WTC11 (cell line): ENCODE measurements at regions not wholly inside any gene's neighbourhood (a gene's known extent, or its start where the extent isn't known, plus 50 kb on each side); places are given as distances from the start of the nearest gene placed in this dataset.

Source experiments
- ATAC-seq: fragments of 200-7000 bp; cut with Tn5 transposase; 2 replicates; pipeline ENCODE4 v1.10.0; 2021; ENCODE audit warnings: mild to moderate bottlenecking, moderate library complexity
- CTCF ChIA-PET: fragments of 300-600 bp; sonication (Branson Sonifier 250); formaldehyde crosslinking; loops from one replicate; lab custom pipeline; 2021; ENCODE audit warnings: antibody characterized with exemption; lab: Charles Lee
- POLR2A ChIA-PET: fragments of 350-600 bp; sonication (Branson Sonifier 250); formaldehyde crosslinking; loops from one replicate; lab custom pipeline; 2021; ENCODE audit warnings: antibody characterized with exemption; lab: Charles Lee
- DNase-seq: peaks from one replicate; pipeline ENCODE4 v3.0.0; 2021; ENCODE audit warnings: low spot score
- H3K27ac Mint-ChIP-seq: 2 replicates; pipeline ENCODE4 v1.8.0; 2021; ENCODE audit warnings: mixed read lengths
- H3K27me3 Mint-ChIP-seq: 2 replicates; pipeline ENCODE4 v1.8.0; 2021; ENCODE audit warnings: low read depth, mild to moderate bottlenecking, moderate library complexity, mixed read lengths
- H3K36me3 Mint-ChIP-seq: 2 replicates; pipeline ENCODE4 v1.8.0; 2021; ENCODE audit warnings: mixed read lengths
- H3K4me1 Mint-ChIP-seq: 2 replicates; pipeline ENCODE4 v1.8.0; 2022; ENCODE audit warnings: mixed read lengths
- H3K4me3 Mint-ChIP-seq: 2 replicates; pipeline ENCODE4 v1.8.0; 2021; ENCODE audit warnings: mild to moderate bottlenecking, moderate library complexity, mixed read lengths
- H3K9me3 Mint-ChIP-seq: 2 replicates; pipeline ENCODE4 v1.8.0; 2021; ENCODE audit warnings: mixed read lengths
- CREB1 ChIP-seq: sonication (generic); formaldehyde crosslinking; IDR thresholded peaks from 2 replicates; pipeline ENCODE4 v1.8.0; 2023; ENCODE audit warnings: mild to moderate bottlenecking, missing genetic modification reagents
- ESRRA ChIP-seq: sonication (generic); formaldehyde crosslinking; IDR thresholded peaks from 2 replicates; pipeline ENCODE4 v1.8.1; 2022; ENCODE audit warnings: mild to moderate bottlenecking, missing genetic modification reagents, borderline replicate concordance
- FOXJ3 ChIP-seq: sonication (generic); formaldehyde crosslinking; IDR thresholded peaks from 2 replicates; pipeline ENCODE4 v1.9.0; 2021; ENCODE audit warnings: missing genetic modification reagents, mild to moderate bottlenecking, borderline replicate concordance
- GRHL2 ChIP-seq: fragments of 250-450 bp; sonication (Bioruptor Pico); IDR thresholded peaks from 2 replicates; pipeline ENCODE4 v1.8.0; 2022; ENCODE audit warnings: mild to moderate bottlenecking, moderate library complexity; ENCODE audit not compliant: insufficient replicate concordance, severe bottlenecking
- HMGA2 ChIP-seq: fragments of 250-450 bp; sonication (Bioruptor Pico); IDR thresholded peaks from 2 replicates; pipeline ENCODE4 v1.4.0; 2021; ENCODE audit warnings: mild to moderate bottlenecking, moderate library complexity
- JUN ChIP-seq: sonication (generic); formaldehyde crosslinking; IDR thresholded peaks from 2 replicates; pipeline ENCODE4 v1.8.0; 2023; ENCODE audit warnings: mild to moderate bottlenecking, missing genetic modification reagents
- NR1H2 ChIP-seq: sonication (generic); formaldehyde crosslinking; IDR thresholded peaks from 2 replicates; pipeline ENCODE4 v1.9.0; 2021; ENCODE audit warnings: mild to moderate bottlenecking, moderate library complexity, missing genetic modification reagents
- NR2C2 ChIP-seq: sonication (generic); formaldehyde crosslinking; IDR thresholded peaks from 2 replicates; pipeline ENCODE4 v1.8.0; 2022; ENCODE audit warnings: mild to moderate bottlenecking, missing genetic modification reagents
- OVOL2 ChIP-seq: fragments of 250-450 bp; sonication (Bioruptor Pico); IDR thresholded peaks from 2 replicates; pipeline ENCODE4 v1.9.0; 2021; ENCODE audit warnings: mild to moderate bottlenecking, borderline replicate concordance
- SOX15 ChIP-seq: fragments of 250-450 bp; sonication (Bioruptor Pico); IDR thresholded peaks from 2 replicates; pipeline ENCODE4 v1.9.0; 2021; ENCODE audit warnings: mild to moderate bottlenecking
- SP1 ChIP-seq: sonication (generic); formaldehyde crosslinking; conservative IDR thresholded peaks from 2 replicates; pipeline ENCODE4 v1.8.1; 2022; ENCODE audit warnings: missing genetic modification reagents
- ZNF671 ChIP-seq: fragments of 250-450 bp; sonication (Bioruptor Pico); IDR thresholded peaks from 2 replicates; pipeline ENCODE4 v1.8.0; 2021; ENCODE audit warnings: mild to moderate bottlenecking
- TF ChIP-seq, protein P1 (sequence below): sonication (generic); formaldehyde crosslinking; IDR thresholded peaks from 2 replicates; pipeline ENCODE4 v1.8.0; 2023; ENCODE audit warnings: missing genetic modification reagents, mild to moderate bottlenecking, borderline replicate concordance
- TF ChIP-seq, protein P2 (sequence below): sonication (generic); formaldehyde crosslinking; IDR thresholded peaks from 2 replicates; pipeline ENCODE4 v1.8.1; 2023; ENCODE audit warnings: mild to moderate bottlenecking, missing genetic modification reagents, borderline replicate concordance
- TF ChIP-seq, protein P3 (sequence below): sonication (generic); formaldehyde crosslinking; IDR thresholded peaks from 2 replicates; pipeline ENCODE4 v1.8.1; 2022; ENCODE audit warnings: low read depth, mild to moderate bottlenecking, moderate library complexity, missing genetic modification reagents, borderline replicate concordance

DNA sequence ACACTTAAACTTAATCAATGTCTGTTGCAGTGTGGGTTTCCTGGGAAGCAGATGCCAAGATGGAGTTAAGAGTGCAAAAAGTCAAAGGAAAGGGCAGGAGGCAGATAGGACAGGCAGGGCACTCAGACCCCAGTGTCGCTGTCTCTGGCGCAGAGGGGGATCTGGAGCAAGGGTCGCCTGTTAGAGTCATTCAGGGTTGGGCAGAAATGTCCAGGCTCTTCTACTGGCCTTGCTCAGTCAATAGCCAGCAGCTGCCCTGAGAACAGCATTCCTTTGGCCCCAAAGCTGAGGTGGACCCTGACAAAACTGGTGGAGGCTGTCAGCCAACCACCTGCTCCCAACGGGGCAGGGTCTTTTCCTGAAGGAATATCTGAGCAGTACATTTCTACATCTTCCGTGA, 97.1 kb upstream of the SLC66A3 start (continued):
- TF ChIP-seq, protein P1, sequence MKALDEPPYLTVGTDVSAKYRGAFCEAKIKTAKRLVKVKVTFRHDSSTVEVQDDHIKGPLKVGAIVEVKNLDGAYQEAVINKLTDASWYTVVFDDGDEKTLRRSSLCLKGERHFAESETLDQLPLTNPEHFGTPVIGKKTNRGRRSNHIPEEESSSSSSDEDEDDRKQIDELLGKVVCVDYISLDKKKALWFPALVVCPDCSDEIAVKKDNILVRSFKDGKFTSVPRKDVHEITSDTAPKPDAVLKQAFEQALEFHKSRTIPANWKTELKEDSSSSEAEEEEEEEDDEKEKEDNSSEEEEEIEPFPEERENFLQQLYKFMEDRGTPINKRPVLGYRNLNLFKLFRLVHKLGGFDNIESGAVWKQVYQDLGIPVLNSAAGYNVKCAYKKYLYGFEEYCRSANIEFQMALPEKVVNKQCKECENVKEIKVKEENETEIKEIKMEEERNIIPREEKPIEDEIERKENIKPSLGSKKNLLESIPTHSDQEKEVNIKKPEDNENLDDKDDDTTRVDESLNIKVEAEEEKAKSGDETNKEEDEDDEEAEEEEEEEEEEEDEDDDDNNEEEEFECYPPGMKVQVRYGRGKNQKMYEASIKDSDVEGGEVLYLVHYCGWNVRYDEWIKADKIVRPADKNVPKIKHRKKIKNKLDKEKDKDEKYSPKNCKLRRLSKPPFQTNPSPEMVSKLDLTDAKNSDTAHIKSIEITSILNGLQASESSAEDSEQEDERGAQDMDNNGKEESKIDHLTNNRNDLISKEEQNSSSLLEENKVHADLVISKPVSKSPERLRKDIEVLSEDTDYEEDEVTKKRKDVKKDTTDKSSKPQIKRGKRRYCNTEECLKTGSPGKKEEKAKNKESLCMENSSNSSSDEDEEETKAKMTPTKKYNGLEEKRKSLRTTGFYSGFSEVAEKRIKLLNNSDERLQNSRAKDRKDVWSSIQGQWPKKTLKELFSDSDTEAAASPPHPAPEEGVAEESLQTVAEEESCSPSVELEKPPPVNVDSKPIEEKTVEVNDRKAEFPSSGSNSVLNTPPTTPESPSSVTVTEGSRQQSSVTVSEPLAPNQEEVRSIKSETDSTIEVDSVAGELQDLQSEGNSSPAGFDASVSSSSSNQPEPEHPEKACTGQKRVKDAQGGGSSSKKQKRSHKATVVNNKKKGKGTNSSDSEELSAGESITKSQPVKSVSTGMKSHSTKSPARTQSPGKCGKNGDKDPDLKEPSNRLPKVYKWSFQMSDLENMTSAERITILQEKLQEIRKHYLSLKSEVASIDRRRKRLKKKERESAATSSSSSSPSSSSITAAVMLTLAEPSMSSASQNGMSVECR (CRISPR knock-in tag) = no peak
- TF ChIP-seq ZNF671 (CRISPR knock-in tag) (no peak), CREB1 (CRISPR knock-in tag) (no peak)
- TF ChIP-seq, protein P2, sequence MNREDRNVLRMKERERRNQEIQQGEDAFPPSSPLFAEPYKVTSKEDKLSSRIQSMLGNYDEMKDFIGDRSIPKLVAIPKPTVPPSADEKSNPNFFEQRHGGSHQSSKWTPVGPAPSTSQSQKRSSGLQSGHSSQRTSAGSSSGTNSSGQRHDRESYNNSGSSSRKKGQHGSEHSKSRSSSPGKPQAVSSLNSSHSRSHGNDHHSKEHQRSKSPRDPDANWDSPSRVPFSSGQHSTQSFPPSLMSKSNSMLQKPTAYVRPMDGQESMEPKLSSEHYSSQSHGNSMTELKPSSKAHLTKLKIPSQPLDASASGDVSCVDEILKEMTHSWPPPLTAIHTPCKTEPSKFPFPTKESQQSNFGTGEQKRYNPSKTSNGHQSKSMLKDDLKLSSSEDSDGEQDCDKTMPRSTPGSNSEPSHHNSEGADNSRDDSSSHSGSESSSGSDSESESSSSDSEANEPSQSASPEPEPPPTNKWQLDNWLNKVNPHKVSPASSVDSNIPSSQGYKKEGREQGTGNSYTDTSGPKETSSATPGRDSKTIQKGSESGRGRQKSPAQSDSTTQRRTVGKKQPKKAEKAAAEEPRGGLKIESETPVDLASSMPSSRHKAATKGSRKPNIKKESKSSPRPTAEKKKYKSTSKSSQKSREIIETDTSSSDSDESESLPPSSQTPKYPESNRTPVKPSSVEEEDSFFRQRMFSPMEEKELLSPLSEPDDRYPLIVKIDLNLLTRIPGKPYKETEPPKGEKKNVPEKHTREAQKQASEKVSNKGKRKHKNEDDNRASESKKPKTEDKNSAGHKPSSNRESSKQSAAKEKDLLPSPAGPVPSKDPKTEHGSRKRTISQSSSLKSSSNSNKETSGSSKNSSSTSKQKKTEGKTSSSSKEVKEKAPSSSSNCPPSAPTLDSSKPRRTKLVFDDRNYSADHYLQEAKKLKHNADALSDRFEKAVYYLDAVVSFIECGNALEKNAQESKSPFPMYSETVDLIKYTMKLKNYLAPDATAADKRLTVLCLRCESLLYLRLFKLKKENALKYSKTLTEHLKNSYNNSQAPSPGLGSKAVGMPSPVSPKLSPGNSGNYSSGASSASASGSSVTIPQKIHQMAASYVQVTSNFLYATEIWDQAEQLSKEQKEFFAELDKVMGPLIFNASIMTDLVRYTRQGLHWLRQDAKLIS (CRISPR knock-in tag) = no peak

DNA sequence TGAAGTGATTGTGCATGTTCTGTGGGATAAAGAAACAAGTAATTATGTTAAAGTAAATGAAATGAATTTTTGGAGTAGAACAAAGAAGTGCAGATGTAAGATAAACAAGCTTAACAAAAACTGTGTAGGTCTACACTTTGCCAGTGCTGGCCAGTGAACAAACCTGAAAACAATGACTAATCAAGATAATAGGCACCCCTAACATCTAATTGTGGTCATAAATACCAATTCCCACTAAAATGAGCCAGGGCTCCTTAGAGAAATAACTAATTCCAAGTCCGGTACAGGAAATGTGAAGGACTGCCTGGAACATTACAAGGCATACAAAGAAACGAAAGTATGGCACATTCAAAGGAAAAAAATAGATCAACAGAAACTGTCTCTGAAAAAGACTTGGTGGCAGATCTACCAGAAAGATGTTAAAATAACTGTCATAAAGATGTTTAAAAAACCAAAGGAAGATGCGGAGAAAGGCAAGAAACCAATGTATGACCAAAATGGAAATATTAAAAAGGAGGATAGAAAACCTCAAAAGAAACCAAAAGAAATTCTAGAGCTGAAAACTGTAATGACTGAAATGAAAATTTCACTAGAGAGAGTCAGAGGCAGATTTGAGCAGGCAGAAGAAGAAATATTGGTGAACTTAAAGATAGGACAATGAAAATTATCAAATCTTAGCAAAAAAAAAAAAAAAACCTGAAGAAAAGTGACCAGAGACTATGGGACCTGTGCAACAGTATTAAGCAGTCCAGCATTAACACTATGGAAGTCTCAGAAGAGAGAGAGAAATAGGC, 94.7 kb upstream of the SLC66A3 start:
- Mint-ChIP-seq H3K4me1 (no peaks in the 10 kb centered on the region), H3K9me3 (peaks cover 22% of the 10 kb centered on the region), H3K36me3 (peaks cover 4% of the 10 kb centered on the region), H3K4me3 (no peak overlapping the region), H3K27me3 (peaks cover 3% of the 10 kb centered on the region; the same call in 1 of the 2 replicates), H3K27ac (no peak overlapping the region)
- POLR2A ChIA-PET = no interaction called here
- DNase-seq = no peak
- CTCF ChIA-PET = no interaction called here
- ATAC-seq = no peak
- TF ChIP-seq NR2C2 (CRISPR knock-in tag) (no peak), NR1H2 (no peak), JUN (no peak), OVOL2 (CRISPR knock-in tag) (no peak)
- TF ChIP-seq, protein P1 (CRISPR knock-in tag) = no peak

DNA sequence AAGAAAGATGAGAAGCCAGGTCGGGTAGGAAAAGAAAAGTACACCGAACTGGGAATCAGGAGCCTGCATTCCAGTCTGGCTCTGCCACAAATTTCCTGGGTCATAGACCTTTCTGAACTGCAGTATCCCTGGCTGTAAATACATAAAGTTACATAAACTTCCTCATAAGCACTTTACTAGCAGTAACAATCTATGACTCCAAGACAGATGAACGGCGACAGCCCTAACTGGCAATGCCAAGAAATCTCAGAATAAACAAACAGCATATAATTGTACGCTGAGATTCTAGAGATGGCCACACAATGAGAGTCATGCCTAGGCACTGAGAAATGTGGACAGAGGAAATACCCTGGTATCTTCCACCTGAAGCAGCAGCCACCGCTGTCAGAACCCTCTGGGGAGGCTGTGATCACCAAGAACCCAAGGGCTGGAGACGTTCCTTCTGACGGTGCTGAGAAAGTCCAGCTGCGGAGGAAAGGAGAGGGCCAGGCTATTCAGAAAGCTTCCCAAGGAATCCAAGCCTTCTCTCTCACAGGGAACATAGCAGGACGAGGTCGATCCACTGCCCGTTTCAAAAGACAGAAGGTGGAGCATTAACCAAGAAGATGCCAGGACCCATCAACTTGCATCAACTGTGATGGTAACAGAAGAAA, 89.3 kb upstream of the SLC66A3 start:
- CTCF ChIA-PET = no interaction called here
- no peak for DNase-seq
- Mint-ChIP-seq H3K9me3 (peaks cover 16% of the 10 kb centered on the region), H3K4me1 (peaks cover 3% of the 10 kb centered on the region), H3K4me3 (no peak overlapping the region), H3K27me3 (peaks cover under 1% of the 10 kb centered on the region; the same call in 1 of the 2 replicates), H3K27ac (no peak overlapping the region), H3K36me3 (peaks cover 2% of the 10 kb centered on the region)
- no peak for ATAC-seq
- POLR2A ChIA-PET = no interaction called here
- TF ChIP-seq SOX15 (CRISPR knock-in tag) (no peak), SP1 (CRISPR knock-in tag) (no peak), FOXJ3 (CRISPR knock-in tag) (no peak), ESRRA (no peak), GRHL2 (CRISPR knock-in tag) (no peak), HMGA2 (no peak)
- TF ChIP-seq, protein P3, sequence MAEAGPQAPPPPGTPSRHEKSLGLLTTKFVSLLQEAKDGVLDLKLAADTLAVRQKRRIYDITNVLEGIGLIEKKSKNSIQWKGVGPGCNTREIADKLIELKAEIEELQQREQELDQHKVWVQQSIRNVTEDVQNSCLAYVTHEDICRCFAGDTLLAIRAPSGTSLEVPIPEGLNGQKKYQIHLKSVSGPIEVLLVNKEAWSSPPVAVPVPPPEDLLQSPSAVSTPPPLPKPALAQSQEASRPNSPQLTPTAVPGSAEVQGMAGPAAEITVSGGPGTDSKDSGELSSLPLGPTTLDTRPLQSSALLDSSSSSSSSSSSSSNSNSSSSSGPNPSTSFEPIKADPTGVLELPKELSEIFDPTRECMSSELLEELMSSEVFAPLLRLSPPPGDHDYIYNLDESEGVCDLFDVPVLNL = no peak
